Dermis blood vessel endothelial cell (primary cell): ENCODE measurements at regions not wholly inside any gene's neighbourhood (a gene's known extent, or its start where the extent isn't known, plus 50 kb on each side); places are given as distances from the start of the nearest gene placed in this dataset.

Experiments used
- DNase-seq: peaks from one replicate; pipeline ENCODE4 v3.0.0; 2010

DNA sequence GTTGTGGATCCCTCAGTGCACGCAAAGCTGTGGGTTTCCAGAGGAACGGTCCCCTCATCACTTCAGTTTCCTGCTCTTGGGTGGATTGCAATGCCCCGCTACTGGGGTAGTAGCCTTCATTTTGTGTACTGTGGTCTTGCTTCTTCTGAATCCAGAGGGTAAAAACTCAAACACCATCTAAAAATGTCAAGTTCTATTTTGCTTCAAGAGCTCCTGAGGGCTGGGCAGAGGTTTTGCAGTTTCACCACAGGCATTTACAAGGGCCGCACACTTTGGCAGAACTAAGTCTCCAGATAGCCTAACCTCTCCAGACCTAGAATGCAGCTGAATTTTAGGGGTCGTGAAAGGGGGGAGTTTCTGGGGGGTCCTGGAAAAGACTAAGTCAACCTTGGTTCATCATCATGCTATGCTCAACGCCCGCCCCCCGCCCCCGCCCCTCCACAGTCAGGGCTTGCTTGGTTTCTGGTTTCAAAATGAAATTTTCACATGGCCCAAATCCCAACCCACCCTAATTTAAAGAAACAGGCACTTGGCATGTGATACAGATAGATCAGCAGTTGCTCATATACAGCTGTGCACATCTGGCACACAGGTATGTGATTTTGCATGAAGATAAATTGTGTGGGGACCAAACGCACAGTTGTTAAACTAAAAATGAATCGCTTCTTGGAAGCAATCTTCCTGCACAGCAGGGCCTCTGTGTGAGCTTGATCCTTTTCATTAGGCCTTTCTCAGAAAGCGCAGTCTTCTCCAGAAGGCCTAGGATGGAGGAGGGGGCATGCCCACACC lies 329.6 kb downstream of the OSR1 start:
- no peak for DNase-seq

GRCh38 chr2:19027626-19028025 lies 330.8 kb downstream of the OSR1 start:
- DNase-seq = no peak

DNA sequence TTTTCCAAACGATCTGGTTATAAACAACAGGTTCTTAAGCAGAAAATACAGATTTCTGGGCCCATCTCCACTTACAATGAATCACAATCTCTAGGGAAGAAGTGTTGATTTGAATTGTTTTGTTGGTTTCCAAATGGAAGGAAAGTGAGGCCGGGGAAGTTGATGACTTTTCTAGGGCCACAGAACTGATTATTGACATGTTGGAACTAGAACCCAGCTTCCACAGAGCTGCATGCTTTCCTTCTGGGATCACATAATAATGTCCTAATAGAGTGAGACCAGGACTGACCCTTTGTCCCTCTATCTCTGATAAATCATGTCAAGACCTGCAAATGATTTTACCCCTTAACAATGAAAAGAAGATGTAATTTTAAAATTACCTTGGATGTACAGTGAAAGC lies 332.2 kb downstream of the OSR1 start:
- no peak for DNase-seq

DNA sequence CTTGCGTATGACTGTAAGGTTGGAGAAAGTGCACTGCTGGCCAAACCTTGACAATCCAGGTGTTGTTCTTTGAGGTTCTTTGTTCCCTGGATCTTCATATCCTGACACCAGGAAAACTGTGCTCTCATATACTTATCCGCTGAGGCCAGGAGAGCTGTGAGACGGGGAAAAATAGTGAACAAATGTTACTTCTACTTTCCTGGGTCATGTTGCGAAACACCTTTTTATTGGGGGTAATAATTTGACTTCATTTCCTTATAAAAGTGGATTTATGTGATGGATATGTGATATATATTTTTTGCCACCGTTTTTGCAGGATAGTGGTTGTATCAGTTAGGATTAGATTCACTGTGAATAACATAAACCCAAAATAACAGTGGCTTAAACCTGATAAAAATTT lies 336.1 kb downstream of the OSR1 start:
- DNase-seq = no peak

DNA sequence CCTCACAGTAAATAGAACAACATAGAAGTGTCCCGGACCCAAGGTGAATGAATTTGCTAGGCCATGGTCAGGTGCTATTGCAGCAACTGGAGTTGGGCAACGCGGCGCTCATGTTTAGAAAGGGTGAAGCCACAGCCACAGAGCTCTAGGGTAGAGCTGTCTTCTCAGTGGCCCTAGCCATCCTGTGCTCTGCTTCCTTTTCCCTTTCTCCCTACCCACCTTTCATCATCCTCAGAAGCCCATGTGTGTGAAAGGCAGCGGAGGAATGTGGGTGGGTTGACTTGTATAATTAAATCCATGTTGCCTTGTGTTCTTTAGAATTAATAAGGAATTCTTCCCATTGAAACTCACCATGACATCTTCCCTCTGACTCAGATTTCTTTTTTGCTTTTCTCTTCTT lies 336.7 kb downstream of the OSR1 start:
- no peak for DNase-seq

GRCh38 chr2:19021100-19021476 lies 337.3 kb downstream of the OSR1 start:
- DNase-seq = no peak

DNA sequence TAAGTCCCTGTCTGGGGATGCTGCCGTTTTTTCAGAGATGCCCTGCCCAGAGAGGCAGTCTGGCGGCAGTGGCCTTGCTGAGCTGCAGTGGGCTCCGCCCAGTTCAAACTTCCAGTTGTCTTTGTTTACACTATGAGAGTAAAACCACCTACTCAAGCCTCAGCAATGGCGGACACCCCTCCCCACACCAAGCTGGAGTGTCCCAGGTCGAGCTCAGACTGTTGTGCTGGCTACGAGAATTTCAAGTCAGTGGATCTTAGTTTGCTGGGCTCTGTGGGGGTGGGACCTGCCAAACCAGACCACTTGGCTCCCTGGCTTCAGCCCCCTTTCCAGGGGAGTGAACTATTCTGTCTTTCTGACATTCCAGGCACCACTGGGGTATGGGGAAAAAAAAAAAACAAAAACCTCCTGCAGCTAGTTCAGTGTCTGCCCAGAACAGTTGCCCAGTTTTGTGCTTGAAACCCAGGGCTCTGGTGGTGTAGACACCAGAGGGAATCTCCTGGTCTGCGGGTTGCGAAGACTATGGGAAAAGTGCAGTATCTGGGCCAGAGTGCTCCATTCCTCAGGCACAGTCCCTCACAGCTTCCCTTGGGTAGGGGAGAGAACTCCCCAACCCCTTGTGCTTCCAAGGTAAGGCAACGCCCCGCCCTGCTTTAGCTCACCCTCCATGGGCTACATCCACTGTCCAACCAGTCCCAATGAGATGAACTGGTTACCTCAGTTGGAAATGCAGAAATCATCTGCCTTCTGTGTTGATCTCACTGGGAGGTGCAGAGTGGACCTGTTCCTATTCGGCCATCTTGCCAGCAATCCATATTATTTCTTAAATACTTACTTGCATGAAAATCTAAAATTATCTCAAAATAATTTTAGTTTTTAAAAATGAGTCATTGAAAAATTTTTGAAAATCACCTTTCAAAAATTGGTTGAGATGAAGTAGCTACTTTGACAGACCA lies 338.0 kb downstream of the OSR1 start:
- no peak for DNase-seq

GRCh38 chr2:19009510-19009909 lies 348.9 kb downstream of the OSR1 start:
- DNase-seq = no peak

- no peak for DNase-seq
Observed at GRCh38 chr2:19003554-19003953, 354.9 kb downstream of the OSR1 start.

DNA sequence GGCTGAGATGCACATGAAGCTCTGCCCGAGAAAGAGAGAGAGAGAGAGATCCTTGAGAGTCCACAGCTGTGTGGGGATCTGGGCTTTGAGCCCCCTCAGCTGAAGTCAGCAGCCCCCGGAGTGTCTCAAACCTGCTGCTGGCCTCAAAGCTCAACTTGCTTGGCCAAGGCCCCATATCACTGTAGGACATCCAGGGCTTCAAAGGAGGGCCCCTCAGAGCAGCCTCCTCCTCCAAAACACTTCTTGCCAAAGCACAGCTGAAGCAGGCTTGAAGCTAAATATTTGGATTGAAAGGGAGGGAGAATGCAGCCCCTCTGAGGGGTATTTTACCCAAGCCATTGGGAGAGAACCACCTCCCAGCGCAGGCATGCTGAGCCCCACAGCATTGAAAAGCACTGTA lies 357.6 kb downstream of the OSR1 start:
- DNase-seq = no peak

DNA sequence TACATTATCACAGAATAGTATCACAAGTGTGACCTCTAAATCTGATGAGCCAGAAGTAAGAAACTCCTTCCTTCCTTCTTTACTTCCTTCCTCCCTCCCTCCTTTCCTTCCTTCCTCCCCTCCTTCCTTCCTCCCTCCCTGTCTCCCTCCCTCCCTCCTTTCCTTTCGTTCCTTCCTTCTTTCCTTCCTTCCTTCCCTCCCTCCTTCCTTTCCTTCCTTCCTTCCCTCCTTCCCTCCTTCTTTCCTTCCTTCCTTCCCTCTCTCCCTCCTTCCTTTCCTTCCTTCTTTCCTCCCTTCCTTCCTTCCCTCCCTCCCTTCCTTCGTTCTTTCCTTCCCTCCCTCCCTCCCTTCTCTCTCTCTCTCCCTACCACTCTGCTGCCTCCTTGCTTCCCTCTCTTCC lies 359.2 kb downstream of the OSR1 start:
- no peak for DNase-seq

DNA sequence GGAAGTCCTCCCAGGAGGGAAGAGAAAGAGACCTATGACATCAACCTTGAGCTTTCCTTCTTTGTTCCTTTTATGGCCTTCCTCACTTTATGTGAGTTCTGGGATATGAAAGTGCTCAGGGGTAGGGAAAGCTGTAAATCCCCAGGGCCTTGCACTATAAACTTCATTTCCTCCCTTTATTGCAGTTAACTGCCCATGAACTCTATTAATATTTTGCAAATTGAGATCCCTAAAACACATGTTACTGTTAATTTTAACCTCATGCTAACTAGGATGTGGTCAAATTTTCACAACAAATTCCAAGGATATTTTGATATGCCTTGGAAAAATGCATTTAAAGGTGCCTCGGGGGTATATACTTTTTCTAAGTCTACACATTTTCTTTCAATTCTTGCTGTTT lies 359.9 kb downstream of the OSR1 start:
- no peak for DNase-seq

GRCh38 chr2:18993756-18994338 lies 364.6 kb downstream of the OSR1 start:
- DNase-seq = no peak

DNA sequence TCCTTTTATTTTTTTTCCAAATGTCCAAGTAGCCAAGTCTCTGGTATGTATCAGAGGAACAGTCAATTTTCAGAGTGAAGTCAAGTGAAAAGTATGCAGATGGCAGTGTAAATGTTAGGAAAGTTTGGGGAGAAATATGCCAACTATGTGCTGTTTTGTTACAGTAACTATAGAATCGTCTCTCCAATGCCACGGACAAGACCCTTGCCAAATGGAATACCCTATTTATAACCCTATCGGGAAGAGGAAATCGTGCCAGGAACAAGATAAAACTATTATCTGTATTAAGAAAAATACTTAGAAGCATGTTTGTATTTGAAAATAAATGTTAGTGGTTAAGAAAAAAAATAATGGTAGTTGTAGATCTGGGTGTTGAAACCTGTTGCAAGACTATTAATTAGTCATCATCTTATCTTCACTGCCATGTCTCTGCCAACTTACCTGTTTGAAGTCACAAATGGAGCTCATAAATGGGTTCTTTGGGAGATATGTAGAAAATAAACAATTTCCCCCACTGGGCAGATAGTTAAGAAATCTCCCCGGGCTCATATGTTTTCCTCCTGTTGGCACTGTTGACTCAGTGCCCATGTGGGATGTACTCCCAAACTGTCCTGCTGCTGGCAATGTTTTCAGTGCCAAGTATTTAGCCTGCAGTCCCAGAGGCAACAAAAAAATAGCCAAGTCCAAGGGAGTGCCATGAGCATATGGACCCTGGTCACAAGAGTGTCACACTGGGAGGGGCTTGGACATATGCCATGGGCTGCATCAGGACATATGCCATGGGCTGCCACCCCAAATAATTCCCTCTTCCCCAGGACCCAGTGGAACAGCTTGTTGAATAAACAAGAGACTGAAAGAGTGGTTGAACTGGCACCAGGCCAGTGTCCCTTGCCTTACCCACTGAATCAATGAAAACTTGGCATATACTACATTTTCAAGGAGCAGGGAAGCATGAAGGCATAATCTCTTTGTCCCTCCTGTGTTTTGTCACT lies 366.9 kb downstream of the OSR1 start:
- no peak for DNase-seq

DNA sequence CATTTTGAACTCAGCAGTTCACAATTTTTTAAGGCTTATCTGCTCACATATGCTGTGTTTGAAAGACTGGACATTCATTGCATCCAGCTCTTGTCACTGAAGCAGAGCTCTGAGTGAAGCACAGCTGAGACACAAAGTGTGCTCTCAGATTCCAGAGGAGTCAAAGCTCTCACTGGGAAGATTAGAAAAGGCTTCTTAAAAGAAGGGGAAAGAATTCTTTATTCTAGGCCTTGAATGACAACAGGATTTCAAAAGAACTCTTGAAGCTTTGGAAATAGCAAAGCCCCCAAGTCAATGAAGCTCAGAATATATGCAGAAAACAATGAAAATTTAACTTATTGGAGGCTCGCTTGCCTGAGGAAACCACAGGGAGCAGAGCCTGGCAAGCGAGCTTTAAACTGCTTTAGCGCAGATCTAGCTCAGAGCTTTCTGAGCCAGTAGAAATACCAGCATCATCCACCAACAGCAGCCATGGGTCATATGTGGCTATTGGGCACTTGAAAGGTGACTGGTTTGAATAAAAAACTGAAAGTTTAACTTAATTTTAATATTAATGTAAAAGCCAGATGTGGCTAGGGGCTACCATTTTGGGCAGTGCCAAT lies 369.7 kb downstream of the OSR1 start:
- DNase-seq = no peak

DNA sequence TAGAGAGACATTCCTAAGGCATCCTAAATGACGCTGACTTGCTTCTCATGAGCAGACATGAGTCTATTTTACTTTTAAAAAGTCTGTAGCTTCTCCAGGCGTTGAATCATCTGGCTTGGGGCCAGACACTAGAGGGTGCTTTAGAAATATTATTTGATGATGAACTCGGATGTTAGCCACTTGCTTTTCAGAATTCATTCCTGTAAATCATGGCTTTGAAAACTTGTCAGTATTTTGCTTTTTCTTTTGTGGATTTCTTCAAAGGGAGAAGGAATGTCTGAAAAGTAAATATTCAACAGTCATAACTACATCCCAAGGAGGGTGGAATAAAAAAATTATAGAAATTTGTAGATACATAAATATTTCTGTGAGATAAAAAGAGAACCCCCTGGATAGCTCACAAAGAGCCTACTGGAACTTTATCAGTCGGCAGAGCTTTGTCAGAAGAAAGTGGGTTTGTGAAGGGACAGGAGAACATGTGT lies 370.8 kb downstream of the OSR1 start:
- peak; percentile 46 for DNase-seq

DNA sequence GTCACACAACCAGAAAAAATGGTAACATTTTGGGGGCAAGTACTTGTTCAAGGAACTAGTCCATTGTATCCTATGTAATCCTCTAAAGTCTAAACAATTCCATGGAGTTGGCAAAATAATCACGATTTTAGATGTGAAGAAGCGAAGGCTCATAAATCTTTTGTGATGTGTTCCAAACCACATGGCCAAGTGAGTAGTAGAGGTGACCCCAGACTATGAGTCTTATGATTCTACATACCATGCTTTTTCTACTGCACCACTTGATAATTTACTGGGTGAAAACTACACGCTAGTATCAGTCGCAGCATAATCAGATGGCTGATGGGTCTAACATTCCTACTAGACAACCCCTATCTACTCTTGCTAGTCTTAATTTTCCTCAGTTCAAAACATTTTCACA lies 371.4 kb downstream of the OSR1 start:
- DNase-seq = no peak

- no peak for DNase-seq
Observed at GRCh38 chr2:18986046-18986445, 372.4 kb downstream of the OSR1 start.

- DNase-seq = no peak
Observed at GRCh38 chr2:18980786-18981430, 377.5 kb downstream of the OSR1 start.

- no peak for DNase-seq
Observed at GRCh38 chr2:18980104-18980785, 378.2 kb downstream of the OSR1 start.

- DNase-seq = no peak
Observed at GRCh38 chr2:18977409-18977808, 381.0 kb downstream of the OSR1 start.
